PC-9 (cell line): ENCODE measurements at regions not wholly inside any gene's neighbourhood (a gene's known extent, or its start where the extent isn't known, plus 50 kb on each side); places are given as distances from the start of the nearest gene placed in this dataset.

Experiments used
- BruUV-seq: library from RNA; stranded (reverse); fragments of 400-500 nt; replicated peaks from 2 replicates; lab custom pipeline; 2021; lab: Mats Ljungman, UMichigan
- CTCF ChIA-PET: fragments of 300-600 bp; sonication (Branson Sonifier 250); formaldehyde crosslinking; loops from one replicate; lab custom pipeline; 2022; ENCODE audit warnings: antibody characterized with exemption; lab: Charles Lee
- POLR2A ChIA-PET: fragments of 300-600 bp; sonication (Branson Sonifier 250); formaldehyde crosslinking; loops from one replicate; lab custom pipeline; 2022; ENCODE audit warnings: antibody characterized with exemption; ENCODE audit not compliant: unreplicated experiment; lab: Charles Lee
- DNase-seq, 2 experiments: peaks; one replicate each; pipeline versions ENCODE4 v3.0.0 to v3.0.0-alpha.2; 2015 to 2022; ENCODE audit warnings: mixed read lengths in 1 of 2
- H2AFZ ChIP-seq: fragments of 200-600 bp; sonication (generic); 2 replicates; pipeline ENCODE4 v1.8.1; 2017; ENCODE audit warnings: antibody characterized with exemption
- H3F3A ChIP-seq: fragments of 200-600 bp; sonication (generic); 2 replicates; pipeline ENCODE4 v1.8.1; 2017; ENCODE audit warnings: antibody characterized with exemption, mild to moderate bottlenecking, low read depth; ENCODE audit not compliant: insufficient read depth
- H3K27ac ChIP-seq: fragments of 200-600 bp; sonication (generic); 2 replicates; pipeline ENCODE4 v1.6.1; 2016; ENCODE audit warnings: mixed run types
- H3K27me3 ChIP-seq: fragments of 200-600 bp; sonication (generic); 2 replicates; pipeline ENCODE4 v1.6.1; 2016; ENCODE audit warnings: low read depth, mixed run types; ENCODE audit not compliant: insufficient read depth
- H3K36me3 ChIP-seq: fragments of 200-600 bp; sonication (generic); 2 replicates; pipeline ENCODE4 v1.6.1; 2016; ENCODE audit warnings: low read depth, mixed run types
- H3K4me1 ChIP-seq: fragments of 200-600 bp; sonication (generic); replicated peaks from 2 replicates; pipeline ENCODE4 v1.6.1; 2016; ENCODE audit warnings: mixed run types; ENCODE audit not compliant: insufficient read depth
- H3K4me2 ChIP-seq: fragments of 200-600 bp; sonication (generic); 2 replicates; pipeline ENCODE4 v1.6.1; 2017; ENCODE audit warnings: mixed run types
- H3K4me3 ChIP-seq: fragments of 200-600 bp; sonication (generic); 2 replicates; pipeline ENCODE4 v1.6.1; 2016; ENCODE audit warnings: mixed run types
- H3K79me2 ChIP-seq: fragments of 200-600 bp; sonication (generic); 2 replicates; pipeline ENCODE4 v1.6.1; 2017; ENCODE audit warnings: low read depth, mixed run types
- H3K9me2 ChIP-seq: fragments of 200-600 bp; sonication (generic); 2 replicates; pipeline ENCODE4 v1.8.1; 2017; ENCODE audit warnings: mild to moderate bottlenecking; ENCODE audit not compliant: insufficient read depth
- H3K9me3 ChIP-seq: fragments of 200-600 bp; sonication (generic); 2 replicates; pipeline ENCODE4 v1.8.1; 2016; ENCODE audit warnings: low read depth; ENCODE audit not compliant: insufficient read depth
- H4K20me1 ChIP-seq: fragments of 200-600 bp; sonication (generic); 2 replicates; pipeline ENCODE4 v1.8.1; 2017; ENCODE audit not compliant: insufficient read depth
- CTCF ChIP-seq: fragments of 200-600 bp; sonication (generic); conservative IDR thresholded peaks from 2 replicates; pipeline ENCODE4 v1.6.1; 2017; ENCODE audit warnings: mixed run types, antibody characterized with exemption, mild to moderate bottlenecking, moderate library complexity
- EZH2 ChIP-seq: fragments of 200-600 bp; sonication (generic); IDR thresholded peaks from 2 replicates; pipeline ENCODE4 v1.8.0; 2017; ENCODE audit warnings: antibody characterized with exemption, low read depth
- intact Hi-C: fragments of 100-400 bp; cut with micrococcal nuclease; formaldehyde crosslinking; loops from one replicate; pipeline ENCODE4 v1.10.0; 2022; ENCODE audit not compliant: unreplicated experiment

GRCh38 chr4:95898226-95898625, 58.3 kb downstream of the PDHA2 start:
- CTCF ChIA-PET, result interaction anchor here (0.6 kb wide), 1 partner anchor 571 kb away, joined by 5 read pairs; no protein-coding TSS in a partner anchor
- POLR2A ChIA-PET, result no interaction called here
- no peaks in the 10 kb centered on the region for H3F3A ChIP-seq

DNA sequence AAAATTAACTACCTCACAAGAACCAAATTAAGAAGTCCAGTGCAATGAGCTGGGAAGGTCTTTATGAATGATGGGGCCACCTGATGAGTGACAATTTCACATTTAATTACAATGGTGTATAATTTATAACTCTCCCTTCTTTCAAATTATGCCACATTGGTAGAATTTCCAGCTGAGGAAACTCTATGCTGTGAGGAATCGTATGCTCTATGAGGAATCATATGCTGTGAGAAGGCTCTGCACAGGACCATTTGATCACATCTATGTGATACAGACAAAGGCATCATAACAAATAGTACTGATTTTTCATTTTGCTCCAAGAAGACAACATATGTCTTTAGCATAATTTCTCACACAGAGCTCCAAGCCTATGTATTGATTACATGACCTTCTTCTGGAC, 69.3 kb downstream of the PDHA2 start:
- POLR2A ChIA-PET, result no interaction called here

More at GRCh38 chr4:95898226-95898625, 58.3 kb downstream of the PDHA2 start:
- no peak overlapping the region for H3K4me3 ChIP-seq
- no peak overlapping the region for H3K27ac ChIP-seq
- no peak overlapping the region for H2AFZ ChIP-seq
- H3K9me3 ChIP-seq, result no peaks in the 10 kb centered on the region
- no peaks in the 10 kb centered on the region for H3K27me3 ChIP-seq
- TF ChIP-seq EZH2 (no peak), CTCF (no peak)
- intact Hi-C loops, result no loop called here
- no TSS peak for BruUV-seq
- no peaks in the 10 kb centered on the region for H3K4me1 ChIP-seq
- no peak for DNase-seq
- H3K9me2 ChIP-seq, result no peaks in the 10 kb centered on the region
- no peak overlapping the region for H3K4me2 ChIP-seq
- no peaks in the 10 kb centered on the region for H3K36me3 ChIP-seq
- H3K79me2 ChIP-seq, result no peaks in the 10 kb centered on the region
- H4K20me1 ChIP-seq, result no peaks in the 10 kb centered on the region

GRCh38 chr4:95910749-95911148, 70.9 kb downstream of the PDHA2 start:
- no peaks in the 10 kb centered on the region for H4K20me1 ChIP-seq
- H3K4me3 ChIP-seq, result no peak overlapping the region
- no peaks in the 10 kb centered on the region for H3K79me2 ChIP-seq
- no TSS peak for BruUV-seq
- intact Hi-C loops, result no loop called here
- TF ChIP-seq EZH2, result no peak
- TF ChIP-seq CTCF, result no peak
- no peak overlapping the region for H2AFZ ChIP-seq
- no peak overlapping the region for H3K27ac ChIP-seq
- no peaks in the 10 kb centered on the region for H3F3A ChIP-seq
- DNase-seq, result no peak
- H3K9me2 ChIP-seq, result no peaks in the 10 kb centered on the region
- no peaks in the 10 kb centered on the region for H3K27me3 ChIP-seq
- CTCF ChIA-PET, result no interaction called here
- no peaks in the 10 kb centered on the region for H3K9me3 ChIP-seq
- H3K4me2 ChIP-seq, result no peak overlapping the region
- H3K4me1 ChIP-seq, result no peaks in the 10 kb centered on the region
- no peaks in the 10 kb centered on the region for H3K36me3 ChIP-seq
- POLR2A ChIA-PET, result no interaction called here

More for the DNA sequence above, 69.3 kb downstream of the PDHA2 start:
- DNase-seq, result no peak
- Histone ChIP-seq H3F3A (no peaks in the 10 kb centered on the region), H4K20me1 (no peaks in the 10 kb centered on the region), H3K4me2 (no peak overlapping the region), H3K27me3 (no peaks in the 10 kb centered on the region), H3K4me1 (no peaks in the 10 kb centered on the region), H3K9me2 (no peaks in the 10 kb centered on the region), H3K36me3 (no peaks in the 10 kb centered on the region), H3K79me2 (no peaks in the 10 kb centered on the region), H3K27ac (no peak overlapping the region), H3K4me3 (no peak overlapping the region), H2AFZ (no peak overlapping the region), H3K9me3 (no peaks in the 10 kb centered on the region)
- CTCF ChIA-PET, result no interaction called here
- intact Hi-C loops, result no loop called here
- no peak for TF ChIP-seq CTCF
- no peak for TF ChIP-seq EZH2
- BruUV-seq, result no TSS peak
